Upper lobe of left lung (tissue), 6 donors: ENCODE measurements at regions not wholly inside any gene's neighbourhood (a gene's known extent, or its start where the extent isn't known, plus 50 kb on each side); places are given as distances from the start of the nearest gene placed in this dataset.
"Not testable (repeated sequence)": the region's sequence is repeated elsewhere in the genome, so short reads cannot be mapped to it uniquely, and the experiment has no call there.

Experiments used
- ATAC-seq, 2 donors: fragments of 200-7000 bp; cut with Tn5 transposase; one replicate each; pipeline ENCODE4 v1.9.1; 2022; ENCODE audit warnings: mild to moderate bottlenecking in 2 of 2, moderate library complexity in 2 of 2; ENCODE audit not compliant: low FRiP score in 2 of 2
- DNase-seq, 2 donors: peaks; one replicate each; pipeline ENCODE4 v3.0.0-alpha.2; 2019 to 2020
- H3K27ac ChIP-seq, 4 donors: fragments of 200-600 bp; sonication (generic); one replicate each; pipeline ENCODE4 v1.5.1; 2016 to 2019
- H3K27me3 ChIP-seq, 4 donors: fragments of 200-600 bp; sonication (generic); one replicate each; pipeline ENCODE4 v1.5.1; 2017 to 2019
- H3K36me3 ChIP-seq, 4 donors: fragments of 200-600 bp; sonication (generic); one replicate each; pipeline ENCODE4 v1.5.1; 2016 to 2019
- H3K4me1 ChIP-seq, 4 donors: fragments of 200-600 bp; sonication (generic); one replicate each; pipeline ENCODE4 v1.5.1; 2018 to 2019
- H3K4me3 ChIP-seq, 4 donors: fragments of 200-600 bp; sonication (generic); one replicate each; pipeline ENCODE4 v1.5.1; 2017 to 2019; ENCODE audit warnings: mild to moderate bottlenecking in 2 of 4, moderate library complexity in 1 of 4
- H3K9me3 ChIP-seq, 4 donors: fragments of 200-600 bp; sonication (generic); one replicate each; pipeline ENCODE4 v1.5.1; 2018 to 2019
- CTCF ChIP-seq, 6 experiments: fragments of 450-650 bp in 4 of 6; fragments of 200-600 bp in 2 of 6; sonication (generic) in 2 of 6; IDR thresholded peaks; one replicate each; pipeline ENCODE4 v1.5.1; 2016 to 2019; ENCODE audit warnings: antibody characterized with exemption in 6 of 6
- EP300 ChIP-seq, 4 donors: sonication (generic); formaldehyde crosslinking; IDR thresholded peaks; one replicate each; pipeline ENCODE4 v1.5.1; 2017; ENCODE audit warnings: antibody characterized with exemption in 4 of 4, control low read depth in 2 of 4
- POLR2A ChIP-seq, 4 donors: fragments of 450-650 bp; IDR thresholded peaks; one replicate each; pipeline ENCODE4 v1.5.1; 2016 to 2017; ENCODE audit warnings: antibody characterized with exemption in 4 of 4, mild to moderate bottlenecking in 2 of 4
- POLR2AphosphoS5 ChIP-seq, 2 donors: sonication (generic); formaldehyde crosslinking; IDR thresholded peaks; one replicate each; pipeline ENCODE4 v1.5.1; 2017; ENCODE audit warnings: antibody characterized with exemption in 2 of 2
- WGBS, 2 donors: methylation state at CpG; one replicate each; pipeline ENCODE4 v1.1.5; 2017 to 2018; 5-methylcytosine and 5-hydroxymethylcytosine counted together
- donor health status: DM: no; HTN: no; CAD: no; lungs with moderate emphysema.
- donor health status: DM: no; HTN: yes; CAD: no; lungs with severe emphysema.

- DNase-seq: peak in 1 of 2 donors; percentile 77
- WGBS, 2 donors: 79 to 80% methylated on average over 23 to 39 of the region's 39 CpGs
- not testable (repeated sequence) for H3K4me1 ChIP-seq, H3K27ac ChIP-seq, H3K36me3 ChIP-seq, H3K27me3 ChIP-seq, ATAC-seq, H3K4me3 ChIP-seq
- H3K9me3 ChIP-seq: peaks cover 0 to 62% (median 37%) of the 10 kb centered on the region in 4 donors
These were observed 4469.9 kb upstream of the OR11H1 start for GRCh38 chr22:11057955-11058547.

- peaks cover 0 to 51% (median 31%) of the 10 kb centered on the region in 4 donors for H3K9me3 ChIP-seq
- 84 to 93% methylated on average over 3 of the region's 3 CpGs for WGBS, 2 donors
- not testable (repeated sequence) for H3K4me1 ChIP-seq
These were observed 4468.9 kb upstream of the OR11H1 start for GRCh38 chr22:11059129-11059528.

GRCh38 chr22:11060797-11061196 lies 4467.2 kb upstream of the OR11H1 start:
- H3K27me3 ChIP-seq, H3K36me3 ChIP-seq, H3K27ac ChIP-seq, DNase-seq, H3K4me1 ChIP-seq, H3K4me3 ChIP-seq, ATAC-seq: not testable (repeated sequence)
- peaks cover 0 to 39% (median 25%) of the 10 kb centered on the region in 4 donors for H3K9me3 ChIP-seq
- WGBS, 2 donors: 61 to 77% methylated on average over 2 of the region's 2 CpGs

More at GRCh38 chr22:11059129-11059528, 4468.9 kb upstream of the OR11H1 start:
- H3K4me3 ChIP-seq, H3K27me3 ChIP-seq, DNase-seq, H3K27ac ChIP-seq, H3K36me3 ChIP-seq, ATAC-seq: not testable (repeated sequence)

- not testable (repeated sequence) for H3K4me3 ChIP-seq, H3K36me3 ChIP-seq, H3K4me1 ChIP-seq, DNase-seq, H3K27ac ChIP-seq, ATAC-seq, H3K27me3 ChIP-seq
- H3K9me3 ChIP-seq: peaks cover 0 to 39% (median 26%) of the 10 kb centered on the region in 4 donors
- WGBS, 2 donors: 55 to 61% methylated on average over 2 to 3 of the region's 3 CpGs
These were observed 4465.5 kb upstream of the OR11H1 start for GRCh38 chr22:11062534-11062933.

- not testable (repeated sequence) for ATAC-seq, H3K4me1 ChIP-seq, H3K36me3 ChIP-seq, H3K27me3 ChIP-seq, H3K4me3 ChIP-seq, H3K27ac ChIP-seq, DNase-seq
- H3K9me3 ChIP-seq: peaks cover 0 to 37% (median 24%) of the 10 kb centered on the region in 4 donors
- 37 to 44% methylated on average over 5 of the region's 5 CpGs for WGBS, 2 donors
These were observed 4464.8 kb upstream of the OR11H1 start for GRCh38 chr22:11063022-11063685.

- H3K4me1 ChIP-seq: not testable (repeated sequence)
These were observed 4462.8 kb upstream of the OR11H1 start for GRCh38 chr22:11065210-11065609.

GRCh38 chr22:11065876-11066457 lies 4462.0 kb upstream of the OR11H1 start:
- 73 to 78% methylated on average over 18 of the region's 18 CpGs for WGBS, 2 donors
- DNase-seq, H3K27ac ChIP-seq, H3K36me3 ChIP-seq, H3K27me3 ChIP-seq, H3K4me3 ChIP-seq, ATAC-seq, H3K4me1 ChIP-seq: not testable (repeated sequence)
- peaks cover 0 to 30% (median 19%) of the 10 kb centered on the region in 4 donors for H3K9me3 ChIP-seq

More at GRCh38 chr22:11065210-11065609, 4462.8 kb upstream of the OR11H1 start:
- H3K9me3 ChIP-seq: peaks cover 0 to 34% (median 22%) of the 10 kb centered on the region in 4 donors
- not testable (repeated sequence) for DNase-seq, H3K27me3 ChIP-seq, H3K36me3 ChIP-seq, H3K4me3 ChIP-seq, ATAC-seq, H3K27ac ChIP-seq
- 72 to 75% methylated on average over 6 of the region's 6 CpGs for WGBS, 2 donors

- Histone ChIP-seq H3K4me3 (no peak overlapping the region), H3K27me3 (no peaks in the 10 kb centered on the region), H3K9me3 (peaks cover 0 to 30% (median 19%) of the 10 kb centered on the region in 4 donors), H3K4me1 (no peaks in the 10 kb centered on the region), H3K27ac (no peak overlapping the region), H3K36me3 (no peaks in the 10 kb centered on the region)
- TF ChIP-seq CTCF (IDR thresholded peaks at IDR 0.05): no peak
- TF ChIP-seq POLR2AphosphoS5 (IDR thresholded peaks at IDR 0.05): no peak
- no peak for TF ChIP-seq EP300 (IDR thresholded peaks at IDR 0.05)
- no peak for TF ChIP-seq POLR2A (IDR thresholded peaks at IDR 0.05)
- 77 to 80% methylated on average over 29 of the region's 29 CpGs for WGBS, 2 donors
- ATAC-seq (peak; percentile 77 to 95), DNase-seq (peak in 1 of 2 donors; percentile 87)
These were observed 4461.3 kb upstream of the OR11H1 start for GRCh38 chr22:11066458-11067285.

GRCh38 chr22:11067286-11067871 lies 4460.6 kb upstream of the OR11H1 start:
- 68 to 72% methylated on average over 13 of the region's 13 CpGs for WGBS, 2 donors
- peak in 1 of 2 donors; percentile 62 for DNase-seq

GRCh38 chr22:11067937-11068336 lies 4460.1 kb upstream of the OR11H1 start:
- 61 to 75% methylated on average over 7 of the region's 7 CpGs for WGBS, 2 donors

More at GRCh38 chr22:11067286-11067871, 4460.6 kb upstream of the OR11H1 start:
- H3K9me3 ChIP-seq: peaks cover 0 to 30% (median 19%) of the 10 kb centered on the region in 4 donors
- H3K4me1 ChIP-seq, ATAC-seq, H3K36me3 ChIP-seq, H3K27me3 ChIP-seq, H3K27ac ChIP-seq, H3K4me3 ChIP-seq: not testable (repeated sequence)

More at GRCh38 chr22:11067937-11068336, 4460.1 kb upstream of the OR11H1 start:
- not testable (repeated sequence) for H3K27ac ChIP-seq, H3K27me3 ChIP-seq, H3K4me3 ChIP-seq, DNase-seq, ATAC-seq, H3K36me3 ChIP-seq, H3K4me1 ChIP-seq
- peaks cover 0 to 30% (median 19%) of the 10 kb centered on the region in 4 donors for H3K9me3 ChIP-seq
